HepG2 (cell line): ENCODE measurements at regions not wholly inside any gene's neighbourhood (a gene's known extent, or its start where the extent isn't known, plus 50 kb on each side); places are given as distances from the start of the nearest gene placed in this dataset.

ENCODE experiments used
- ATAC-seq: fragments of 200-7000 bp; cut with Tn5 transposase; 3 replicates; pipeline ENCODE4 v1.9.1; 2020; ENCODE audit warnings: mild to moderate bottlenecking, moderate library complexity
- BruUV-seq: library from RNA; stranded (reverse); fragments of 400-500 nt; replicated peaks from 2 replicates; lab custom pipeline; 2021; lab: Mats Ljungman, UMichigan
- CTCF ChIA-PET: fragments of 300-600 bp; formaldehyde crosslinking; extraction: SDS; loops from one replicate; lab custom pipeline; 2021; ENCODE audit warnings: low total read pairs, inconsistent platforms, low intra/inter-chr PET ratio; lab: Yijun Ruan, JAX
- POLR2A ChIA-PET: fragments of 350-600 bp; sonication (Branson Sonifier 250); formaldehyde crosslinking; loops from one replicate; lab custom pipeline; 2020; ENCODE audit warnings: antibody characterized with exemption, inconsistent platforms; lab: Yijun Ruan, JAX
- DNase-seq: peaks from one replicate; pipeline ENCODE4 v3.0.0-alpha.2; 2015; ENCODE audit warnings: low spot score
- FAIRE-seq: peaks from 3 replicates; lab custom pipeline; 2011; peaks lifted over from hg19 to GRCh38; lab: Jason Lieb, UNC
- H2AFZ ChIP-seq: one replicate; pipeline ENCODE4 v1.6.1; 2011; ENCODE audit warnings: low read length, inconsistent platforms
- H3K27ac ChIP-seq: fragments of 300-600 bp; 3 replicates; pipeline ENCODE4 v1.8.0; 2011; ENCODE audit warnings: mixed run types, mild to moderate bottlenecking, mixed read lengths, low read length, inconsistent platforms; ENCODE audit not compliant: insufficient read depth; ENCODE audit errors: extremely low read length
- H3K27me3 ChIP-seq, 2 experiments: fragments of 200-600 bp in 1 of 2; 2 replicates in 1 of 2; 3 replicates in 1 of 2; pipeline versions ENCODE4 v1.6.0 to v1.8.0; 2011; ENCODE audit warnings: low read length in 2 of 2, mild to moderate bottlenecking in 2 of 2, moderate library complexity in 2 of 2, inconsistent platforms in 1 of 2; ENCODE audit not compliant: insufficient read depth in 2 of 2, control insufficient read depth in 1 of 2
- H3K36me3 ChIP-seq, 2 experiments: fragments of 200-600 bp in 1 of 2; replicated peaks in 1 of 2; 2 replicates in 1 of 2; 3 replicates in 1 of 2; pipeline versions ENCODE4 v1.5.1 to v1.8.0; 2011; ENCODE audit warnings: low read length in 2 of 2, inconsistent platforms in 1 of 2; ENCODE audit not compliant: insufficient read depth in 2 of 2, control insufficient read depth in 1 of 2
- H3K4me1 ChIP-seq: 2 replicates; pipeline ENCODE4 v1.5.1; 2012; ENCODE audit warnings: low read length, inconsistent platforms; ENCODE audit not compliant: insufficient read depth
- H3K4me2 ChIP-seq: 2 replicates; pipeline ENCODE4 v1.6.0; 2011; ENCODE audit warnings: low read depth, low read length, inconsistent platforms
- H3K4me3 ChIP-seq, 3 experiments: fragments of 200-600 bp in 1 of 3; sonication (generic), shearing (Covaris generic) in 1 of 3; replicated peaks in 1 of 3; 2 replicates each; pipeline ENCODE4 v1.5.1; 2011 to 2016; ENCODE audit warnings: low read length in 3 of 3, inconsistent platforms in 2 of 3, low read depth in 2 of 3, mild to moderate bottlenecking in 2 of 3, control low read depth in 1 of 3, mixed read lengths in 1 of 3; ENCODE audit not compliant: insufficient read depth in 1 of 3
- H3K79me2 ChIP-seq: one replicate; pipeline ENCODE4 v1.6.1; 2011; ENCODE audit warnings: low read length, inconsistent platforms; ENCODE audit not compliant: insufficient read depth
- H3K9ac ChIP-seq: 2 replicates; pipeline ENCODE4 v1.6.0; 2011; ENCODE audit warnings: mild to moderate bottlenecking, low read depth, low read length, inconsistent platforms; ENCODE audit not compliant: insufficient read depth
- H3K9me3 ChIP-seq: 2 replicates; pipeline ENCODE4 v1.5.1; 2012; ENCODE audit warnings: mild to moderate bottlenecking, low read length
- H4K20me1 ChIP-seq: 2 replicates; pipeline ENCODE4 v1.6.0; 2011; ENCODE audit warnings: inconsistent platforms, mild to moderate bottlenecking, low read length, moderate library complexity; ENCODE audit not compliant: insufficient read depth
- CREM ChIP-seq, 2 experiments: sonication (generic) in 1 of 2; formaldehyde crosslinking in 1 of 2; IDR thresholded peaks; 2 replicates each; pipeline versions ENCODE4 v1.4.0 to v1.6.1; 2016 to 2020; ENCODE audit warnings: antibody characterized with exemption in 1 of 2, mild to moderate bottlenecking in 1 of 2, missing genetic modification reagents in 1 of 2
- EEA1 ChIP-seq: sonication (generic); formaldehyde crosslinking; IDR thresholded peaks from 2 replicates; pipeline ENCODE4 v1.5.1; 2020; ENCODE audit warnings: mild to moderate bottlenecking, missing genetic modification reagents, borderline replicate concordance
- ETV5 ChIP-seq: IDR thresholded peaks from 2 replicates; pipeline ENCODE4 v1.6.1; 2018; ENCODE audit warnings: missing biosample characterization, missing genetic modification reagents, inconsistent platforms, borderline replicate concordance
- HDAC1 ChIP-seq: sonication (generic); formaldehyde crosslinking; IDR thresholded peaks from 2 replicates; pipeline ENCODE4 v1.5.1; 2020; ENCODE audit warnings: mild to moderate bottlenecking, missing genetic modification reagents
- JUNB ChIP-seq: sonication (generic); formaldehyde crosslinking; IDR thresholded peaks from 2 replicates; pipeline ENCODE4 v1.8.0; 2022; ENCODE audit warnings: missing genetic modification reagents, mild to moderate bottlenecking, borderline replicate concordance
- MAFF ChIP-seq: IDR thresholded peaks from 2 replicates; pipeline ENCODE4 v1.6.1; 2011; ENCODE audit warnings: low read depth, low read length, improper control_type of control experiment
- MAFK ChIP-seq, 2 experiments: IDR thresholded peaks in 1 of 2; conservative IDR thresholded peaks in 1 of 2; 2 replicates each; pipeline ENCODE4 v1.6.1; 2011; ENCODE audit warnings: improper control_type of control experiment in 2 of 2, low read length in 2 of 2
- POLR2AphosphoS5 ChIP-seq: IDR thresholded peaks from 2 replicates; pipeline ENCODE4 v1.6.1; 2012; ENCODE audit warnings: low read depth, low read length
- SAP130 ChIP-seq: IDR thresholded peaks from 2 replicates; pipeline ENCODE4 v1.6.1; 2016; ENCODE audit warnings: low read depth
- SNAPC2 ChIP-seq: sonication (generic); formaldehyde crosslinking; IDR thresholded peaks from 2 replicates; pipeline ENCODE4 v1.8.1; 2022; ENCODE audit warnings: mild to moderate bottlenecking, missing genetic modification reagents
- TGIF2 ChIP-seq: IDR thresholded peaks from 2 replicates; pipeline ENCODE4 v1.6.1; 2016; ENCODE audit warnings: control low read depth, missing compliant biosample characterization
- ZBTB1 ChIP-seq: sonication (generic); formaldehyde crosslinking; IDR thresholded peaks from 2 replicates; pipeline ENCODE4 v1.4.0; 2020; ENCODE audit warnings: missing genetic modification reagents, borderline replicate concordance
- ZNF207 ChIP-seq: fragments of 450-650 bp; IDR thresholded peaks from 2 replicates; pipeline ENCODE4 v1.6.1; 2016; ENCODE audit warnings: antibody characterized with exemption, borderline replicate concordance
- ZNF543 ChIP-seq: sonication (generic); formaldehyde crosslinking; IDR thresholded peaks from 2 replicates; pipeline ENCODE4 v1.4.0; 2020; ENCODE audit warnings: mild to moderate bottlenecking, missing genetic modification reagents
- WGBS: methylation state at CpG from one replicate; pipeline ENCODE4 v1.1.6; 2017; ENCODE audit warnings: low lambda C conversion rate; 5-methylcytosine and 5-hydroxymethylcytosine counted together
- in situ Hi-C: cut with HindIII; loops from 2 replicates; pipeline ENCODE4 v1.10.0; 2017; ENCODE audit warnings: low pct_unique_long_range_greater_than_20kb; ENCODE audit not compliant: extremely low pct_ligation_motif_present
- intact Hi-C: fragments of 100-400 bp; cut with micrococcal nuclease; formaldehyde crosslinking; loops from one replicate; pipeline ENCODE4 v1.10.0; 2022; ENCODE audit not compliant: unreplicated experiment
- TF ChIP-seq, protein P1 (sequence below): IDR thresholded peaks from 2 replicates; pipeline ENCODE4 v1.6.1; 2016; ENCODE audit warnings: low read depth
- TF ChIP-seq, protein P2 (sequence below): sonication (generic); formaldehyde crosslinking; IDR thresholded peaks from 2 replicates; pipeline ENCODE4 v1.4.0; 2020; ENCODE audit warnings: missing genetic modification reagents

DNA sequence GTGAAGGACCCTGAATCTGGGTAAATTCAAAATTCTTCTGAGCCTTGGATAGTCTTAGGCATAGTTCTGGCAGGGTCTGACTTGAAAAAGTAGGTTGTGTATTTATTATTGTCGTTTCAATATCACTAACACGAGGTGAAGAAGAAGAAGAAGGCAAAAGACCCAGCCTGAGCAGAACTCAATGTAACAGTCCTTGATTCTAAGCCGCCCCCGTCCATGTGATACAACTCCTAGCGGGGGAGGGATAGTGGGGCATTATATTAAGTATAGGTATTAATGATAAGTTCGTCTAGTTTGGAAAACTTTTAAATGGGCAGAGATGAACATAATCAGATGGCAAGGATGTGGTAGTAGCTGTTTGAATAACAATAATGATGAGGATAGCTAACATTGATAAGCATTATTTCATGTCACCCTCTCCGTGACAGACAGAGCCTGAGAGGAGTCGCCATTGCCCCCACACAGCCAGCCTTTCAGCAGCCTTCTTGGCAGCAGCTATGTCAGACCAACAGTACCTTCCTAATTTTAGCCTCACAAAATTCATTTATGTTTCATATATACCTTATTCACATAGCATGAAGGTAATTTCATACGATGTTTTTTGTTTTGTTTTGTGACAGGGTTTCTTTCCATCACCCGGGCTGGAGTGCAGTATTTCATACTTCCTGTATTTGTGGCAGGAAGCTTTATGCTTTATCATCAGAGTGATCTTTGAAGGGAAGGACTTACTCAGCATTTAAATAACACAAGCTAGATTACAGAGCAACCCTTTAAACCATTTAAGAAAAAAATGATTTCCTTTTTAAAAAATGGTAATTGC is 64.4 kb upstream of the NPAS1 start:
- no peaks in the 10 kb centered on the region for H3K27me3 ChIP-seq
- CTCF ChIA-PET: no interaction called here
- no peak for FAIRE-seq
- ATAC-seq: no peak
- H3K4me3 ChIP-seq: peak overlapping the region; percentile 7 to 61 (median 25); a peak in 4 of 6 replicates
- H3K4me2 ChIP-seq: peak overlapping the region; percentile 88
- H3K9me3 ChIP-seq: no peaks in the 10 kb centered on the region
- H3K4me1 ChIP-seq: peaks cover 96% of the 10 kb centered on the region
- TF ChIP-seq JUNB (CRISPR knock-in tag): no peak
- TF ChIP-seq, protein P1, sequence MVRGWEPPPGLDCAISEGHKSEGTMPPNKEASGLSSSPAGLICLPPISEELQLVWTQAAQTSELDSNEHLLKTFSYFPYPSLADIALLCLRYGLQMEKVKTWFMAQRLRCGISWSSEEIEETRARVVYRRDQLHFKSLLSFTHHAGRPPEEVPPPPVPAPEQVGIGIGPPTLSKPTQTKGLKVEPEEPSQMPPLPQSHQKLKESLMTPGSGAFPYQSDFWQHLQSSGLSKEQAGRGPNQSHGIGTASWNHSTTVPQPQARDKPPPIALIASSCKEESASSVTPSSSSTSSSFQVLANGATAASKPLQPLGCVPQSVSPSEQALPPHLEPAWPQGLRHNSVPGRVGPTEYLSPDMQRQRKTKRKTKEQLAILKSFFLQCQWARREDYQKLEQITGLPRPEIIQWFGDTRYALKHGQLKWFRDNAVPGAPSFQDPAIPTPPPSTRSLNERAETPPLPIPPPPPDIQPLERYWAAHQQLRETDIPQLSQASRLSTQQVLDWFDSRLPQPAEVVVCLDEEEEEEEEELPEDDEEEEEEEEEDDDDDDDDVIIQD (CRISPR knock-in tag): 0 out of 2 replicates have a peak, but pooled peaks have one; percentile 12
- 0 out of 2 replicates have a peak, but pooled peaks have one; percentile 13 for TF ChIP-seq ZNF543
- 0 out of 2 replicates have a peak, but pooled peaks have one; percentile 4 for TF ChIP-seq HDAC1
- TF ChIP-seq TGIF2 (CRISPR knock-in tag): 0 out of 2 replicates have a peak, but pooled peaks have one; percentile 44
- no peak for TF ChIP-seq ZBTB1
- no peak for TF ChIP-seq ZNF207
- TF ChIP-seq, protein P2, sequence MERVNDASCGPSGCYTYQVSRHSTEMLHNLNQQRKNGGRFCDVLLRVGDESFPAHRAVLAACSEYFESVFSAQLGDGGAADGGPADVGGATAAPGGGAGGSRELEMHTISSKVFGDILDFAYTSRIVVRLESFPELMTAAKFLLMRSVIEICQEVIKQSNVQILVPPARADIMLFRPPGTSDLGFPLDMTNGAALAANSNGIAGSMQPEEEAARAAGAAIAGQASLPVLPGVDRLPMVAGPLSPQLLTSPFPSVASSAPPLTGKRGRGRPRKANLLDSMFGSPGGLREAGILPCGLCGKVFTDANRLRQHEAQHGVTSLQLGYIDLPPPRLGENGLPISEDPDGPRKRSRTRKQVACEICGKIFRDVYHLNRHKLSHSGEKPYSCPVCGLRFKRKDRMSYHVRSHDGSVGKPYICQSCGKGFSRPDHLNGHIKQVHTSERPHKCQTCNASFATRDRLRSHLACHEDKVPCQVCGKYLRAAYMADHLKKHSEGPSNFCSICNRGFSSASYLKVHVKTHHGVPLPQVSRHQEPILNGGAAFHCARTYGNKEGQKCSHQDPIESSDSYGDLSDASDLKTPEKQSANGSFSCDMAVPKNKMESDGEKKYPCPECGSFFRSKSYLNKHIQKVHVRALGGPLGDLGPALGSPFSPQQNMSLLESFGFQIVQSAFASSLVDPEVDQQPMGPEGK (CRISPR knock-in tag): 0 out of 2 replicates have a peak, but pooled peaks have one; percentile 9
- TF ChIP-seq MAFK (conservative IDR thresholded peaks at IDR 0.05 in 1 of 2, IDR thresholded peaks at IDR 0.05 in 1 of 2; ENCODE audit: low read length in 2 of 2): peak; percentile 80 to 83
- 0 out of 2 replicates have a peak, but pooled peaks have one; percentile 6 for TF ChIP-seq CREM (IDR thresholded peaks at IDR 0.05)
- no peak for TF ChIP-seq CREM (CRISPR knock-in tag; IDR thresholded peaks at IDR 0.05)
- peak; percentile 86 for TF ChIP-seq MAFF
- no peak for TF ChIP-seq EEA1 (CRISPR knock-in tag)
- peak; percentile 24; the same call in 1 of the 2 replicates for TF ChIP-seq POLR2AphosphoS5
- TF ChIP-seq SNAPC2 (CRISPR knock-in tag): no peak
- TF ChIP-seq ETV5: peak; percentile 41; the same call in 1 of the 2 replicates
- peak; percentile 56 for TF ChIP-seq SAP130
- H3K9ac ChIP-seq: peak overlapping the region; percentile 81
- POLR2A ChIA-PET: interaction anchor here (0.7 to 2.9 kb wide), 13 partner anchors 8 to 99 kb away, joined by 3 to 28 read pairs (median 4); no protein-coding TSS in a partner anchor
- BruUV-seq: TSS peak; percentile 67
- H3K36me3 ChIP-seq: peaks cover 2 to 9% of the 10 kb centered on the region in 2 experiments; a peak in 1 of 5 replicates
- H3K27ac ChIP-seq: peak overlapping the region; percentile 99
- H4K20me1 ChIP-seq: no peaks in the 10 kb centered on the region
- intact Hi-C loops (loop anchor here (1.0 to 5.0 kb wide), 2 partner anchors 29 to 98 kb away; no protein-coding TSS in a partner anchor), in situ Hi-C loops (no loop called here)
- 22% methylated on average over 10 of the region's 10 CpGs for WGBS
- peak; percentile 27 for DNase-seq
- H2AFZ ChIP-seq: no peak overlapping the region
- peaks cover 53% of the 10 kb centered on the region for H3K79me2 ChIP-seq
